Endothelial cell of umbilical vein (primary cell): ENCODE measurements at regions not wholly inside any gene's neighbourhood (a gene's known extent, or its start where the extent isn't known, plus 50 kb on each side); places are given as distances from the start of the nearest gene placed in this dataset.

Source experiments
- BruUV-seq: library from RNA; stranded (reverse); fragments of 400-500 nt; replicated peaks from 2 replicates; lab custom pipeline; 2021; lab: Mats Ljungman, UMichigan
- CTCF ChIA-PET: fragments of 300-600, 350-600 bp; sonication (Branson Sonifier 250); formaldehyde crosslinking; loops from one replicate; lab custom pipeline; 2021; ENCODE audit warnings: antibody characterized with exemption, inconsistent platforms; lab: Charles Lee
- POLR2A ChIA-PET: fragments of 300-600, 350-600 bp; sonication (Branson Sonifier 250); formaldehyde crosslinking; loops from one replicate; lab custom pipeline; 2021; ENCODE audit warnings: antibody characterized with exemption, inconsistent platforms; lab: Charles Lee
- DNase-seq: peaks from one replicate; pipeline ENCODE4 v3.0.0-alpha.2; 2011; ENCODE audit warnings: low read depth, low spot score
- FAIRE-seq: peaks from 2 replicates; lab custom pipeline; 2011; peaks lifted over from hg19 to GRCh38; lab: Jason Lieb, UNC
- H2AFZ ChIP-seq: 2 replicates; pipeline ENCODE4 v1.6.0; 2012; ENCODE audit warnings: low read depth, low read length, control low read depth, inconsistent platforms
- H3K27ac ChIP-seq: 2 replicates; pipeline ENCODE4 v1.5.1; 2011; ENCODE audit warnings: low read depth, mild to moderate bottlenecking, control low read depth, low read length, moderate library complexity; ENCODE audit not compliant: insufficient read depth
- H3K27me3 ChIP-seq, 2 experiments: 2 replicates each; pipeline versions ENCODE4 v1.6.0 to v1.6.1; 2011; ENCODE audit warnings: low read length in 2 of 2, mixed read lengths in 1 of 2; ENCODE audit not compliant: control insufficient read depth in 2 of 2, insufficient read depth in 2 of 2
- H3K36me3 ChIP-seq, 2 experiments: 2 replicates in 1 of 2; 3 replicates in 1 of 2; pipeline ENCODE4 v1.5.1; 2011; ENCODE audit warnings: low read length in 2 of 2, mild to moderate bottlenecking in 1 of 2, moderate library complexity in 1 of 2; ENCODE audit not compliant: control insufficient read depth in 2 of 2, insufficient read depth in 2 of 2; ENCODE audit errors: extremely low read depth in 1 of 2
- H3K4me1 ChIP-seq: 3 replicates; pipeline ENCODE4 v1.5.1; 2011; ENCODE audit warnings: mild to moderate bottlenecking, low read length; ENCODE audit not compliant: control insufficient read depth, insufficient read depth; ENCODE audit errors: extremely low read depth
- H3K4me2 ChIP-seq: 2 replicates; pipeline ENCODE4 v1.6.1; 2011; ENCODE audit warnings: low read length, control low read depth, mixed read lengths; ENCODE audit not compliant: insufficient read depth
- H3K4me3 ChIP-seq, 3 experiments: fragments of 200-600 bp in 1 of 3; sonication (generic), shearing (Covaris generic) in 1 of 3; replicated peaks in 1 of 3; 2 replicates each; pipeline ENCODE4 v1.5.1; 2011 to 2016; ENCODE audit warnings: control low read depth in 3 of 3, low read length in 3 of 3, mild to moderate bottlenecking in 2 of 3, inconsistent platforms in 1 of 3, low read depth in 1 of 3, moderate library complexity in 1 of 3; ENCODE audit not compliant: insufficient read depth in 1 of 3
- H3K79me2 ChIP-seq: 2 replicates; pipeline ENCODE4 v1.6.0; 2012; ENCODE audit warnings: low read length, inconsistent platforms; ENCODE audit not compliant: control insufficient read depth, insufficient read depth
- H3K9ac ChIP-seq: replicated peaks from 2 replicates; pipeline ENCODE3; 2011; ENCODE audit warnings: low read length, control low read depth; ENCODE audit not compliant: insufficient read depth; ENCODE audit errors: extremely low read depth
- H3K9me1 ChIP-seq: replicated peaks from 3 replicates; pipeline ENCODE4 v1.6.0; 2011; ENCODE audit warnings: mild to moderate bottlenecking, low read length; ENCODE audit not compliant: control insufficient read depth, insufficient read depth; ENCODE audit errors: extremely low read depth
- H3K9me3 ChIP-seq: replicated peaks from 2 replicates; pipeline ENCODE4 v1.5.1; 2012; ENCODE audit warnings: low read length, inconsistent platforms; ENCODE audit not compliant: control insufficient read depth, insufficient read depth
- H4K20me1 ChIP-seq: replicated peaks from 2 replicates; pipeline ENCODE3; 2011; ENCODE audit warnings: mild to moderate bottlenecking, low read length; ENCODE audit not compliant: control insufficient read depth, insufficient read depth; ENCODE audit errors: extremely low read depth
- CTCF ChIP-seq, 2 donors: IDR thresholded peaks; 1 replicate in 1 of 2; 2 replicates in 1 of 2; pipeline ENCODE4 v1.5.1; 2011; ENCODE audit warnings: low read length in 2 of 2, mild to moderate bottlenecking in 2 of 2, moderate library complexity in 2 of 2, control low read depth in 1 of 2, inconsistent platforms in 1 of 2, low read depth in 1 of 2; ENCODE audit not compliant: insufficient read depth in 1 of 2; ENCODE audit errors: extremely low read depth in 1 of 2
- EZH2 ChIP-seq: IDR thresholded peaks from 2 replicates; pipeline ENCODE4 v1.6.1; 2012; ENCODE audit warnings: borderline replicate concordance, low read depth, mild to moderate bottlenecking, moderate library complexity, low read length, inconsistent platforms; ENCODE audit not compliant: severe bottlenecking
- FOS ChIP-seq: IDR thresholded peaks from 2 replicates; pipeline ENCODE4 v1.6.1; 2011; ENCODE audit warnings: mild to moderate bottlenecking, low read length, moderate library complexity, borderline replicate concordance; ENCODE audit not compliant: insufficient read depth
- GATA2 ChIP-seq: IDR thresholded peaks from 2 replicates; pipeline ENCODE4 v1.7.0; 2011; ENCODE audit warnings: low read depth, mild to moderate bottlenecking, moderate library complexity, mixed read lengths, low read length; ENCODE audit not compliant: insufficient read length, insufficient read depth
- JUN ChIP-seq: IDR thresholded peaks from 2 replicates; pipeline ENCODE4 v1.6.1; 2011; ENCODE audit warnings: borderline replicate concordance, low read depth; ENCODE audit not compliant: insufficient read length, insufficient read depth
- MAX ChIP-seq: IDR thresholded peaks from 2 replicates; pipeline ENCODE4 v1.6.1; 2011; ENCODE audit not compliant: insufficient read depth, insufficient read length
- MYC ChIP-seq: IDR thresholded peaks from one replicate; pipeline ENCODE4 v1.6.1; 2011; ENCODE audit warnings: mild to moderate bottlenecking, low read depth, low read length
- POLR2A ChIP-seq: IDR thresholded peaks from 2 replicates; pipeline ENCODE4 v1.6.1; 2012; ENCODE audit warnings: low read depth, mild to moderate bottlenecking, control low read depth, low read length
- POLR2AphosphoS5 ChIP-seq: IDR thresholded peaks from 2 replicates; pipeline ENCODE4 v1.6.1; 2012; ENCODE audit warnings: low read depth, mild to moderate bottlenecking, control low read depth, low read length, moderate library complexity; ENCODE audit not compliant: insufficient read depth
- dilution Hi-C: fragments of 300-500 bp; cut with MboI; formaldehyde crosslinking; loops from one replicate; pipeline ENCODE4 v1.15.0; 2019; ENCODE audit warnings: low sequenced_read_pairs; ENCODE audit not compliant: extremely low pct_ligation_motif_present
- intact Hi-C: fragments of 100-400 bp; cut with micrococcal nuclease; formaldehyde crosslinking; loops from one replicate; pipeline ENCODE4 v1.10.0; 2022

GRCh38 chr3:181512787-181513186 lies 198.9 kb upstream of the SOX2 start:
- TF ChIP-seq MYC (no peak), CTCF (IDR thresholded peaks at IDR 0.05; ENCODE audit: extremely low read depth in 1 of 2, insufficient read depth in 1 of 2, low read depth in 1 of 2, low read length in 2 of 2) (no peak), FOS (no peak), EZH2 (no peak), MAX (no peak), POLR2AphosphoS5 (no peak), GATA2 (no peak), POLR2A (no peak), JUN (no peak)
- intact Hi-C loops: no loop called here
- H3K4me2 ChIP-seq: no peak overlapping the region
- H2AFZ ChIP-seq: no peak overlapping the region
- H3K4me1 ChIP-seq: no peaks in the 10 kb centered on the region
- CTCF ChIA-PET: no interaction called here
- H3K27ac ChIP-seq: no peak overlapping the region
- H3K4me3 ChIP-seq: no peak overlapping the region
- H3K9me1 ChIP-seq: no peaks in the 10 kb centered on the region
- DNase-seq (no peak), FAIRE-seq (no peak)
- H3K36me3 ChIP-seq: no peaks in the 10 kb centered on the region
- POLR2A ChIA-PET: no interaction called here
- no peaks in the 10 kb centered on the region for H3K9me3 ChIP-seq
- H3K79me2 ChIP-seq: no peaks in the 10 kb centered on the region
- no TSS peak for BruUV-seq
- dilution Hi-C loops: no loop called here
- H4K20me1 ChIP-seq: no peaks in the 10 kb centered on the region
- H3K9ac ChIP-seq: no peak overlapping the region
- no peaks in the 10 kb centered on the region for H3K27me3 ChIP-seq
